ENCODE measurements at regions not wholly inside any gene's neighbourhood (a gene's known extent, or its start where the extent isn't known, plus 50 kb on each side); places are given as distances from the start of the nearest gene placed in this dataset.
"Not testable (repeated sequence)": the region's sequence is repeated elsewhere in the genome, so short reads cannot be mapped to it uniquely, and the experiment has no call there.

- TF ChIP-seq CTCF, POLR2AphosphoS5, POLR2A (IDR thresholded peaks at IDR 0.05): not testable (repeated sequence)
These were observed 175.2 kb downstream of the ZNF479 start for GRCh38 chr7:56957086-56957485.

All from upper lobe of left lung (tissue), 4 donors.